T-helper 1 cell treated with Interleukin-12 subunit alpha and Interleukin-12 subunit beta and Interleukin-4 antibody, amounts not matched to agents 30 ng/mL and 1 ng/mL, for 36 hours (primary cell): ENCODE measurements at regions not wholly inside any gene's neighbourhood (a gene's known extent, or its start where the extent isn't known, plus 50 kb on each side); places are given as distances from the start of the nearest gene placed in this dataset.

Experiments used
- intact Hi-C: fragments of 100-400 bp; cut with micrococcal nuclease; formaldehyde crosslinking; loops from one replicate; pipeline ENCODE4 v1.15.1; 2024

GRCh38 chr12:89875225-89875624, 166.6 kb upstream of the ATP2B1 start:
- intact Hi-C loops, result no loop called here

- intact Hi-C loops, result no loop called here
These were observed 165.5 kb upstream of the ATP2B1 start for GRCh38 chr12:89874146-89874545.

GRCh38 chr12:89873745-89874144, 165.1 kb upstream of the ATP2B1 start:
- intact Hi-C loops, result no loop called here

- intact Hi-C loops, result loop anchor here (1.0 kb wide), 1 partner anchor 9 kb away; no protein-coding TSS in a partner anchor
These were observed 164.4 kb upstream of the ATP2B1 start for GRCh38 chr12:89872922-89873630.

- intact Hi-C loops, result loop anchor here (1.0 kb wide), 1 partner anchor 10 kb away; no protein-coding TSS in a partner anchor
These were observed 162.0 kb upstream of the ATP2B1 start for GRCh38 chr12:89870413-89871184.

GRCh38 chr12:89867611-89868010, 159.0 kb upstream of the ATP2B1 start:
- intact Hi-C loops, result loop anchor here (10.0 kb wide), 3 partner anchors 403 to 1833 kb away; a partner anchor contains a TSS

GRCh38 chr12:89864411-89864810, 155.8 kb upstream of the ATP2B1 start:
- intact Hi-C loops, result loop anchor here (1.0 to 10.0 kb wide), 7 partner anchors 8 to 1830 kb away; partner anchors contain the start of gene DUSP6

GRCh38 chr12:89863968-89864367, 155.3 kb upstream of the ATP2B1 start:
- intact Hi-C loops, result loop anchor here (1.0 to 10.0 kb wide), 12 partner anchors 8 to 1829 kb away; partner anchors contain the start of genes DUSP6 and GALNT4

- intact Hi-C loops, result loop anchor here (1.0 to 10.0 kb wide), 11 partner anchors 17 to 1829 kb away; partner anchors contain the start of genes DUSP6 and GALNT4
These were observed 154.9 kb upstream of the ATP2B1 start for GRCh38 chr12:89863493-89863938.

- intact Hi-C loops, result loop anchor here (1.0 to 10.0 kb wide), 12 partner anchors 18 to 1828 kb away; partner anchors contain the start of genes DUSP6 and GALNT4
These were observed 154.1 kb upstream of the ATP2B1 start for GRCh38 chr12:89862511-89863445.

- intact Hi-C loops, result loop anchor here (5.0 to 10.0 kb wide), 6 partner anchors 231 to 1826 kb away; partner anchors contain the start of gene DUSP6
These were observed 152.4 kb upstream of the ATP2B1 start for GRCh38 chr12:89861086-89861485.

- intact Hi-C loops, result loop anchor here (5.0 to 10.0 kb wide), 6 partner anchors 233 to 1825 kb away; partner anchors contain the start of gene DUSP6
These were observed 151.0 kb upstream of the ATP2B1 start for GRCh38 chr12:89859508-89860220.

- intact Hi-C loops, result no loop called here
These were observed 150.1 kb upstream of the ATP2B1 start for GRCh38 chr12:89858718-89859117.

- intact Hi-C loops, result no loop called here
These were observed 149.1 kb upstream of the ATP2B1 start for GRCh38 chr12:89857652-89858274.

GRCh38 chr12:89856431-89856830, 147.8 kb upstream of the ATP2B1 start:
- intact Hi-C loops, result no loop called here

GRCh38 chr12:89848732-89849131, 140.1 kb upstream of the ATP2B1 start:
- intact Hi-C loops, result no loop called here

GRCh38 chr12:89846473-89847055, 137.9 kb upstream of the ATP2B1 start:
- intact Hi-C loops, result no loop called here

- intact Hi-C loops, result no loop called here
These were observed 137.1 kb upstream of the ATP2B1 start for GRCh38 chr12:89845767-89846166.

GRCh38 chr12:89845366-89845765, 136.7 kb upstream of the ATP2B1 start:
- intact Hi-C loops, result no loop called here
